SK-N-SH (cell line): ENCODE measurements at regions not wholly inside any gene's neighbourhood (a gene's known extent, or its start where the extent isn't known, plus 50 kb on each side); places are given as distances from the start of the nearest gene placed in this dataset.
"Not testable (repeated sequence)": the region's sequence is repeated elsewhere in the genome, so short reads cannot be mapped to it uniquely, and the experiment has no call there.

Experiments used
- EP300 ChIP-seq, 2 experiments: IDR thresholded peaks; 2 replicates each; pipeline versions ENCODE4 v1.4.0 to v1.6.1; 2012; ENCODE audit warnings: borderline replicate concordance in 1 of 2, low read depth in 1 of 2, low read length in 1 of 2
- POLR2AphosphoS5 ChIP-seq: IDR thresholded peaks from 2 replicates; pipeline ENCODE4 v1.6.1; 2012; ENCODE audit warnings: low read depth, low read length
- SMC3 ChIP-seq: IDR thresholded peaks from 2 replicates; pipeline ENCODE4 v1.6.1; 2012; ENCODE audit warnings: low read depth, low read length, improper control_type of control experiment
- TAF1 ChIP-seq: IDR thresholded peaks from 2 replicates; pipeline ENCODE4 v1.6.1; 2012; ENCODE audit warnings: low read depth, mild to moderate bottlenecking, low read length, moderate library complexity, borderline replicate concordance
- TF ChIP-seq, protein P1 (sequence below): fragments of 200-600 bp; sonication (generic); IDR thresholded peaks from 2 replicates; pipeline ENCODE4 v1.6.1; 2017; ENCODE audit warnings: antibody characterized with exemption, mild to moderate bottlenecking, moderate library complexity
- TF ChIP-seq, protein P2 (sequence below): IDR thresholded peaks from 2 replicates; pipeline ENCODE4; 2012

DNA sequence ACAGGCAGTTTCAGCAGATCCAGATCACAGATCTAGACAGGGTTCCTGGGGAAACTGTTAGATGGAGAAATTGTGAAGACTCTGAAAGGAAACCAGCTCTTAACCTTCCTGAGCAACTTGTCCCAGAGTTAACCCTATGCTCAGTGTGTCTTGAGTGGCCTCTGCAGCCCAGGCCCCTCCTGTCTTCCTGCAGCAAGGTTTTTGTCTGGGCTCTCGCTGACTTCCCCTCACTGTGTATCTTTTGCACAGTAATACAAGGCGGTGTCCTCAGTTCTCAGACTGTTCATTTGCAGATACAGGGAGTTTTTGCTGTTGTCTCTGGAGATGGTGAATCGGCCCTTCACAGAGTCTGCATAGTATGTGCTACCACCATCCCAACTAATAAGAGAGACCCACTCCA, 943.6 kb downstream of the TMEM121 start:
- TF ChIP-seq, protein P1, sequence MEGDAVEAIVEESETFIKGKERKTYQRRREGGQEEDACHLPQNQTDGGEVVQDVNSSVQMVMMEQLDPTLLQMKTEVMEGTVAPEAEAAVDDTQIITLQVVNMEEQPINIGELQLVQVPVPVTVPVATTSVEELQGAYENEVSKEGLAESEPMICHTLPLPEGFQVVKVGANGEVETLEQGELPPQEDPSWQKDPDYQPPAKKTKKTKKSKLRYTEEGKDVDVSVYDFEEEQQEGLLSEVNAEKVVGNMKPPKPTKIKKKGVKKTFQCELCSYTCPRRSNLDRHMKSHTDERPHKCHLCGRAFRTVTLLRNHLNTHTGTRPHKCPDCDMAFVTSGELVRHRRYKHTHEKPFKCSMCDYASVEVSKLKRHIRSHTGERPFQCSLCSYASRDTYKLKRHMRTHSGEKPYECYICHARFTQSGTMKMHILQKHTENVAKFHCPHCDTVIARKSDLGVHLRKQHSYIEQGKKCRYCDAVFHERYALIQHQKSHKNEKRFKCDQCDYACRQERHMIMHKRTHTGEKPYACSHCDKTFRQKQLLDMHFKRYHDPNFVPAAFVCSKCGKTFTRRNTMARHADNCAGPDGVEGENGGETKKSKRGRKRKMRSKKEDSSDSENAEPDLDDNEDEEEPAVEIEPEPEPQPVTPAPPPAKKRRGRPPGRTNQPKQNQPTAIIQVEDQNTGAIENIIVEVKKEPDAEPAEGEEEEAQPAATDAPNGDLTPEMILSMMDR = not testable (repeated sequence)
- TF ChIP-seq POLR2AphosphoS5; EP300 (IDR thresholded peaks at IDR 0.05; ENCODE audit: borderline replicate concordance in 1 of 2, low read depth in 1 of 2, low read length in 1 of 2); TAF1; SMC3: not testable (repeated sequence)
- TF ChIP-seq, protein P2, sequence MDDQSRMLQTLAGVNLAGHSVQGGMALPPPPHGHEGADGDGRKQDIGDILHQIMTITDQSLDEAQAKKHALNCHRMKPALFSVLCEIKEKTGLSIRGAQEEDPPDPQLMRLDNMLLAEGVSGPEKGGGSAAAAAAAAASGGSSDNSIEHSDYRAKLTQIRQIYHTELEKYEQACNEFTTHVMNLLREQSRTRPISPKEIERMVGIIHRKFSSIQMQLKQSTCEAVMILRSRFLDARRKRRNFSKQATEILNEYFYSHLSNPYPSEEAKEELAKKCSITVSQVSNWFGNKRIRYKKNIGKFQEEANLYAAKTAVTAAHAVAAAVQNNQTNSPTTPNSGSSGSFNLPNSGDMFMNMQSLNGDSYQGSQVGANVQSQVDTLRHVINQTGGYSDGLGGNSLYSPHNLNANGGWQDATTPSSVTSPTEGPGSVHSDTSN = not testable (repeated sequence)
